Kidney glomerular epithelial cell (primary cell): ENCODE measurements at regions not wholly inside any gene's neighbourhood (a gene's known extent, or its start where the extent isn't known, plus 50 kb on each side); places are given as distances from the start of the nearest gene placed in this dataset.
"Not testable (repeated sequence)": the region's sequence is repeated elsewhere in the genome, so short reads cannot be mapped to it uniquely, and the experiment has no call there.

ENCODE experiments used
- DNase-seq: peaks from one replicate; lab custom pipeline; 2025; lab: John Stamatoyannopoulos, UW

DNA sequence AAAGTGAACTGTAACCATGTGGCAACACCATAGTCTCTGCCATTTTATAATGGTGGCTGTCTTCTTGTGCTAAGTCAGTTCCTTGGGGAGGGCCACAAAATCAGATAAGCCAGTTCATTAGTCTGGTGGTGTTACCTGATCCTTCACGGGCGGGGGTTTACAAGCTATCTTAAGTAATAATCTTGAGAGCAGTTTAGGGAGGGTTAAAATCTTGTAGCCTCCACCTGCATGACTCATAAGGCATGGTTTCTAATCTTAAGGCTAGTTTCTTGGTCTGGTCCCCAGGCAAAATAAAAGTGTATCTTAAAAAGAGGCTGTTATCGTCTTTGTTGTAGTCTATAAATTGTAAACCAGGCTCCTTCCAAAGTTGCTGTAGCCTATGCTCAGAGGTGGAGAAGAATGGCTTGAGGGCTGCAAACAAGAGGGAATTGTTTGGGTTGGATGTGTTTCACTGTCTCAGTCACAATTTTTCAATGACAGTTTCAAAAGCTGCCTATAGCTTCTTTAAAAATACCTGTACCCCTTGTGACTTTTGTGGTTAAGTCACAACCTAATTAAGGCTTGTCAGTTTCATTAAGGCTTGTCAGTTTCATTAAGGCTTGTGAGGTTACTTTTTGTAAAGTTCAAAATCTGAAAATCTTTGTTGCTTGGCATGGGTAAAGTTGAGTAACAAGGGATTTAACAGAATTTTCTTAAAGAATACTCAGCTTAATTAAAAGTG, 135.7 kb downstream of the RPS4Y2 start:
- DNase-seq = no peak

DNA sequence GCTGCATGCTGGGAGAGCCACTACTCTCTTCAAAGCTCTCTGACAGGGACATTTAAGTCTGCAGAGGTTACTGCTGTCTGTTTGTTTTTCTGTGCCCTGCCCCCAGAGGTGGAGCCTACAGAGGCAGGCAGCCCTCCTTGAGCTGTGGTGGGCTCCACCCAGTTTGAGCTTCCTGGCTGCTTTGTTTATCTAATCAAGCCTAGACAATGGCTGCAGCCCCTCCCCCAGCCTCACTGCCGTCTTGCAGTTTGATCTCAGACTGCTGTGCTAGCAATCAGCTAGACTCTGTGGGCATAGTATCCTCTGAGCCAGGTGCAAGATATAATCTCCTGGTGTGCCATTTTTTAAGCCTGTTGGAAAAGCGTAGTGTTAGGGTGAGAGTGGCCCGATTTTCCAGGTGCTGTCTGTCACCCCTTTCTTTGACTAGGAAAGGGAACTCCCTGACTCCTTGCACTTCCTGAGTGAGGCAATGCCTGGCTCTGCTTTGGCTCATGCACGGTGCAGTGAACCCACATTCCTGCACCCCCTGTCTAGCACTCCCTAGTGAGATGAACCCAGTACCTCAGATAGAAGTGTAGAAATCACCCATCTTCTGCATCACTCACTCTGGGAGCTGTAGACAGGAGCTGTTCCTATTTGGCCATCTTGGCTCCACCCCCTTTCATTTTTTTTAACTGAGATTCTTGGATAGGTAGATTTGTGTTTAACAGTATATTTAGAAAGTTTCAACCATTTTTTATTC, 169.6 kb downstream of the RPS4Y2 start:
- DNase-seq = not testable (repeated sequence)

GRCh38 chrY:20929691-20930342, 173.9 kb downstream of the RPS4Y2 start:
- DNase-seq = no peak

GRCh38 chrY:20936709-20937251, 180.9 kb downstream of the RPS4Y2 start:
- not testable (repeated sequence) for DNase-seq

GRCh38 chrY:20961512-20961911, 205.6 kb downstream of the RPS4Y2 start:
- no peak for DNase-seq

DNA sequence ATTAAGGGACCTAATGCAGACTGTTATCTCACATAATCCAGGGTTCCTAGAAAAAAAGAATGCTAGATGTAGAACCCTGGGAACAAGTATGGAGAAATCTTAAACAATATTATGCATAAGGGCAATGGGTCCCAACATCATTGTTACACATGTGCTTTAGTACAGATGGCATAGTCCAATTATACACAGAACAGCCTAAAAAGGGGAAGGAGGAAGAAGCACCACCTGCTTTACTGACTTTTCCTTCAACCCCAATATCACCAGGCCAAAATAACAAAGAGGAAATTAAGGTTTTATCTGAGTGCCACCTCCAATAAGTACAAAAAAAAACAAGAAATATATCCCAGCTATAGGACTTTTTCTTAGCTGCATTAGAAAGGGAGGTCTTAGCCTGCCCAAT, 211.9 kb downstream of the RPS4Y2 start:
- no peak for DNase-seq

DNA sequence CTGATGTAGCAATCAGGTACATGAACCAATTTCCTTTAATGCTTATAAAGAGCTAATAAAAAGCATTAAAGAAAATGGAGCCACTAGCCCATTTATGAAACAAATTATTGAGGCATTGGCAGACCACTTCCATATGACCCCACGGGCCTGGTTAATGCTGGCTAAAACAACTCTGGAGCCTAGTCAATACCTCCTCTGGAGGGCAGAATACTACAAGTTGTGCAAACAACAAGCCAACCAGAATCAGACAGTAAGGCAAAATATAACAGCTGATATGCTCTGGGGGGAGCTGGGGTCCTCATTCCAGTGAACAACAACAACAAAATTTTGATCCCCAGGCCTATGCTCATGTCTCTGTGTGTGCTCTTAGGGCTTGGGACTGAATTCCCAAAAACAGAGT, 212.3 kb downstream of the RPS4Y2 start:
- DNase-seq = no peak

DNA sequence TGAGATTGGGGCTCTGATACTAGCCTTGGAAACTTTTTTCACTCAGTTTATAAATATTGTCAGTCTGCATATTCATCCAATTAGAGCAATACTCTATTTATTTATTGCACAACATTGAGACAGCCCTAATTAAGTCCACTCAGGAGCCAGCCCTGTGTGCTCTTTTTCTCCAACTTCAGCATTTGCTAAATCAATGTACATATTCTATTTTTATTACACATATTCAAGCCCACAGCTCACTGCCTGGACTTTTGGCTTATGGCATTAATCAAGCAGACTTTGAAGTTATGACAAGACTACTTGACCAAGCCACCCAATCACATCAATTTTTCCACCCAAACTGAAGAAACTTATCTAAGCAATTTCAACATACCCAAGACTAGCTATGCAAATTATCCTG, 215.5 kb downstream of the RPS4Y2 start:
- no peak for DNase-seq

DNA sequence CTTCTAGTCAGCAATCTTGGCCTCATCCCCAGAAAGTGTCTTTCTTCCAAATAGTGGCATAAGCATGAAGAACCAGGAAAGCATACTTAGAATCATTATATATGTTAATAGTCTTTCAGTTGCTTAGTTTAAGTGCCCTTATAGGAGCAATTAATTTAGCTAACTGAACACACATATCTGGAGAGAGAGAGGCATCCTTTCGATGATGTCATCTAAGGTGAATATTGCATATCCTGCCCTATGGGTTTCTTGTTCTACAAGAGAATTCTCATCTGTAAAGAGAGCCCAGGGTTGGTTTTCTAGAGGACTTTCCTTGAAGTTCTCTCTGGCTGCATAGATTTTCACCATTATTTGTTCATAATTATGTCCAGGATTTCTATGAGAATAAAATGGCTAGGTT, 230.1 kb downstream of the RPS4Y2 start:
- DNase-seq = no peak

GRCh38 chrY:20990123-20990522, 234.2 kb downstream of the RPS4Y2 start:
- DNase-seq = no peak

DNA sequence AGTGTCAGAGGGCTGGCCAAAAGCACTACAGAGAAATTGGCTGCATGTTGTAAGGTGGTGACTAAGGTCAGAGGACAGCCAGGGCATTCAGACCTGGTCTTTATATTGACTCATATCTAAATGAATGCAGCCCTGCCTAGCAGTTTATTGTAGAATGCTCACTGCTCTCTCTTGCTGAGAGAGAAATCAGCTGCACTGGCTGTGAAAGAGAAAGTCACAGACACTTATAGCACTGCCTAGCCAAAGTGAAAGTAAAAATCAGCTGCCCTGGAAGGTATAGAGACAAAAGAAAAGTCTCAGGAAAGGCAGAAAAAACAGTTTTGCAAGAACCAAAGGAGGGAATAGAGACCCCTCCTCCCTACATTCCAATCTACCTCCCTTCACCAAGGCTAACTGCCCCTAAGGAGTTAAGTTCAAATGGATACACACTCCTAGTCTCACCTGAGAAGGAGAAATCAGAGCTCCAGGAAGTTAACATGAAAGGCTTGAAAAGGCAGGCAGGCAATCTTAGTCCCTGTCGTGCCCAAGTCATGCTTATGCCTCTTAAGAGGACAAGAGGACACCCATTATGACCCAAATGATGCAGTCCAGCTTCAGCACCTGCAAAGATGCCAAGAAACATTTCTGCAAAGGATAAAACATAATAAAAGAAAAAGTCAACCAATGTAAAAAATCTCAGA, 235.1 kb downstream of the RPS4Y2 start:
- DNase-seq = no peak

DNA sequence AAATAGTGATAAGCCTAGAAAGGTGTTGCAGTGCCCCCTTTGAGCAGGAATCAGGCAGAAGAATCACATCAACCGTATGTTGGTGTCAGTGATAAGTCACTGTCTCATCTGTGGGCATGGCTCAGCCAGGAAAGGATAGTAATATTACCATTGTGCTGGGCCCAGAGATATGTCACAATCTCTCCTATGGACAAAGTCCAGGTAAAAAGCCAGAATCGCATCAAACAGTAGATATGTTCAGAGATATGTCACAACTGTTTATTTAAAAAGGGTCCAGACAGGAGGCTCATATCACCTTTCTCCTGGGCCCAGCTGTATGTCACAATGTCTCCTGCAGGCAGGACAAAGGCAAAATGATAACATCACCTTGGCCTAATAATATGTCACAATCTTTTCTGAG, 241.4 kb downstream of the RPS4Y2 start:
- DNase-seq = no peak

GRCh38 chrY:20998016-20998415, 242.1 kb downstream of the RPS4Y2 start:
- no peak for DNase-seq

- DNase-seq = no peak
These were observed 242.6 kb downstream of the RPS4Y2 start for GRCh38 chrY:20998483-20998882.

GRCh38 chrY:21001102-21001501, 245.2 kb downstream of the RPS4Y2 start:
- DNase-seq = no peak

DNA sequence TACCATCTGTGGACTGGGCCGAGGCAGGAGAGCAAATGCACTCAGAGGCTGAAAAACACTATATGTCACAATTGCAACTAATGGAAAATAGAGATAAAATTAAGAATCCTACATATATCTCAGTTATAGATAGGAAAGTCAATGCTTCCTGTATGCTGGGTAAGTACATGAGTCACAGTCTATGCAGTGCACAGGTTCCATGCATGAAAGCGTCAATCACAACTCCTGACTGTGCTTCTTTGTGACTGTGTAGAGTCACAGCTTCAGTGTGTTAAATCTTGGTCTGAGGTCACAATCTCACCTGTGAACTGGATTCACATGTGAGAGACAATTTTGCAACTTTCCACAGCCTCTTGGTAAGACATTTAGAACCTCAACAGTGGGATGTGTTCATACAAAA, 247.2 kb downstream of the RPS4Y2 start:
- no peak for DNase-seq

- DNase-seq = no peak
These were observed 249.6 kb downstream of the RPS4Y2 start for GRCh38 chrY:21005531-21005930.

DNA sequence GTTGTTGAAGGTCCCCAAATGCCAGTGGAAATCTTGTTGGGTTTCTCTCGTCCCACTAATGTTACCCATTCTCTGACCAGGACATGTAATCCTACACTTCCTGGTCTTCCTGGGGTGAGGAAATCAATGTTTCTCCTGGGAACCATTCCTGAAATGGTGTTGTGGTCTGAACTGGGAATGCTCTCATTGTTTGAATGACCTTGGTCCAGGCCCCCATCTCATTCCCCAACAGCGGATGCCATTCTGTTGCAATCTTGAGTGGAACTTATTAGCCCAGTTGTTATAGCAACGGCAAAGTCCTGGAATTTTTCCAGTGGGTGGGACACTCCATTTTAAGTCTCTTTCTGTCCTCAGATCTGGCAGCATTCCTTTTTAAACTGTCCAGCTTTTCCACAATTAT, 265.9 kb downstream of the RPS4Y2 start:
- no peak for DNase-seq

GRCh38 chrY:21022326-21023044, 266.6 kb downstream of the RPS4Y2 start:
- no peak for DNase-seq

DNA sequence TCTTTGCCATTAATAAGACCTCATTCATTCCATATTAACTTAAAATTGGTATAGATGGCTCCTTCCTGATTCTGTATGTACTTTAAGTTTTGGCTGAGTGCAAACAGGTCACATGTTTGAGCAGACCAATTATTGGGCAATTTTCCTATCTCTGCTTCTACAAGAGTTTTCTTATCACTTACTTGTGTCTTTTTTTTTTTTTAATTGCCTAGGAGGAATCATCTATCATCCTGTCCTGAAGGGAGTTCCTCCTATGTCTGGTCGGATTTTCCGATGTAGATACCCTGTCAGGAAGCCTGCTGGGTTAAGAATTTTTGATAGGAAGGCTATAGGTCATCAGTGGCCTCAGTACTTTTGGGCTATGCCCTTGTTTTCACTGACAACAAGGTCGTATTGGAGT, 268.0 kb downstream of the RPS4Y2 start:
- no peak for DNase-seq

GRCh38 chrY:21028506-21028905, 272.6 kb downstream of the RPS4Y2 start:
- DNase-seq = no peak

DNA sequence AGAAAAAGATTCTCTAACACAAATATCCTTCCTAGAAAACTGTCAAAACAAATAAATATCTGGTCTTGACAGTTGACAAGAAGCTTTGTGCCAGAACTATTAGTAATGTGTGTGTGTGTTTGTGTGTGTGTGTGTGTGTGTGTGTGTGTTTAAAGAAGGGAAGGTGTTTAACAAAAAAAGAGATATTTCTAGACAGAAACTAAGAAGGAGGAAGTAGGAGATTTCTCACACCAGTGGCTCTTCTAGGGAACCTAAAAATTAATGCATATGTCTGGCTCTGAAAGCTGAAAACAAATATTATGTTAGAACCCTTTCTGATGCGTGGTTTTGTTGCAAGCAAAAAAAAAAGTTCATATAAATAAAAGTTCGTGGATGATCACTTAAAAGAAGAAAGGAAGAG, 277.5 kb downstream of the RPS4Y2 start:
- DNase-seq = no peak
